ENCODE measurements at regions not wholly inside any gene's neighbourhood (a gene's known extent, or its start where the extent isn't known, plus 50 kb on each side); places are given as distances from the start of the nearest gene placed in this dataset.
A peak's percentile ranks its signal among the peaks of the same experiment; 100 is the strongest.
"Not testable (repeated sequence)": the region's sequence is repeated elsewhere in the genome, so short reads cannot be mapped to it uniquely, and the experiment has no call there.

DNA sequence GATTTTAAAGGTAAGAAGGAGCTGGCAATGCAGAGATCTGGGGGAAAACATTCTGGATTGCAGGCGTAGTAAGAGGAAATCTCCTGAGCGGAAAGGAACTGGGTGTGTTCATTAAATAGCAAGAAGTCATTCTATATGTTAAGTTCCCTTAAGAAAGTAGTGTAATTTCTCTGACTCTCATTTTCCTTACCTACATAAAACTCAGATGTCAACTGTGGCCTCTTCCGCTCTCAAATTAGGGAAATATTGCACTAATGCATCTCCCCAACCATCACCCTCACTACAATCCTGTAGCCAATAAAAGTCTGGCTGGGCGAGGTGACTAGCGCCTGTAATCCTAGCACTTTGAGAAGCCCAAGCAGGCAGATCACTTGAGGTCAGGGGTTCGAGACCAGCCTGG is 89.0 kb upstream of the CDC42EP3 start:
- Histone ChIP-seq H3K4me1 (ENCODE audit: control insufficient read depth, insufficient read depth, low read length) (peaks cover 15% of the 10 kb centered on the region), H3K9ac (ENCODE audit: extremely low read depth, low read length, poor library complexity, severe bottlenecking) (no peak overlapping the region), H3K36me3 (ENCODE audit: control insufficient read depth, insufficient read depth, low read length) (no peaks in the 10 kb centered on the region), H3K27ac (ENCODE audit: low read depth, low read length) (no peak overlapping the region), H3K27me3 (ENCODE audit: control insufficient read depth, insufficient read depth, low read length, poor library complexity, severe bottlenecking) (no peaks in the 10 kb centered on the region), H3K9me3 (ENCODE audit: control insufficient read depth, low read length) (peaks cover 5% of the 10 kb centered on the region), H3K4me3 (ENCODE audit: low read length) (no peak overlapping the region)
- peaks cover 44% of the 10 kb centered on the region for H3K4me1 Mint-ChIP-seq
- WGBS, 2 experiments (ENCODE audit: insufficient coverage in 1 of 2, insufficient read length in 1 of 2): 93 to 100% methylated on average over 3 to 6 of the region's 6 CpGs
- H3K27me3 Mint-ChIP-seq (ENCODE audit: insufficient read depth): peaks cover 24% of the 10 kb centered on the region
- H3K36me3 Mint-ChIP-seq (ENCODE audit: low read depth): peaks cover 2% of the 10 kb centered on the region
- DNase-seq: no peak
- no peak for TF ChIP-seq CTCF (conservative IDR thresholded peaks at IDR 0.05)
- peaks cover 3% of the 10 kb centered on the region for H3K9me3 Mint-ChIP-seq
- H3K4me3 Mint-ChIP-seq: no peak overlapping the region
- H3K27ac Mint-ChIP-seq: no peak overlapping the region

DNA sequence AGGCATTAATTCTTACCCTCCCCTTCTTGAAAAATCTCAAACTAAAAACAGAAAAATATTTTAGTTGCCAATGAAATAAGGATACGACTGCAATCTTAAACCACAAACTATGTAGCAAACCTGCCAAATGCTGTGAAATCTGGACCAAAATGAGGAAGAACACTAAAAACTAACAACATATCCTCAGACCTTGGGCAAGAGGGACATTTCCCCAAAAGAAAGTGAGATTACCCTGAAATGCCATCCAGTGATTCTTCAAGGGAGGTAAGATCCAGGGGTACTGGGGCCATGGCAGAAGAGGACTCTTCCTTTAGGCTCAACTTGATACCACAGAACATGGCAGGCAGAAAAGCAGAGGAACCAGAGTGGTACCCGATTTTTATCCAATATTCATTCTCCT is 90.8 kb upstream of the CDC42EP3 start:
- H3K27ac ChIP-seq (ENCODE audit: low read depth, low read length); DNase-seq; H3K36me3 ChIP-seq (ENCODE audit: control insufficient read depth, insufficient read depth, low read length); H3K9ac ChIP-seq (ENCODE audit: extremely low read depth, low read length, poor library complexity, severe bottlenecking); H3K27ac Mint-ChIP-seq; H3K36me3 Mint-ChIP-seq (ENCODE audit: low read depth); H3K4me3 ChIP-seq (ENCODE audit: low read length); H3K9me3 ChIP-seq (ENCODE audit: control insufficient read depth, low read length); H3K9me3 Mint-ChIP-seq; H3K4me3 Mint-ChIP-seq; H3K27me3 ChIP-seq (ENCODE audit: control insufficient read depth, insufficient read depth, low read length, poor library complexity, severe bottlenecking): not testable (repeated sequence)
- peaks cover 17% of the 10 kb centered on the region for H3K4me1 ChIP-seq (ENCODE audit: control insufficient read depth, insufficient read depth, low read length)
- peaks cover 57% of the 10 kb centered on the region for H3K4me1 Mint-ChIP-seq
- peaks cover 16% of the 10 kb centered on the region for H3K27me3 Mint-ChIP-seq (ENCODE audit: insufficient read depth)
- WGBS, 2 experiments (ENCODE audit: insufficient coverage in 1 of 2, insufficient read length in 1 of 2): 97% methylated on average over 2 of the region's 2 CpGs; no CpG with 5 or more reads in 1 of the 2 experiments

- Histone ChIP-seq H3K27me3 (ENCODE audit: control insufficient read depth, insufficient read depth, low read length, poor library complexity, severe bottlenecking) (no peaks in the 10 kb centered on the region), H3K4me3 (ENCODE audit: low read length) (no peak overlapping the region), H3K27ac (ENCODE audit: low read depth, low read length) (no peak overlapping the region), H3K4me1 (ENCODE audit: control insufficient read depth, insufficient read depth, low read length) (peaks cover 9% of the 10 kb centered on the region), H3K9ac (ENCODE audit: extremely low read depth, low read length, poor library complexity, severe bottlenecking) (no peak overlapping the region), H3K9me3 (ENCODE audit: control insufficient read depth, low read length) (peaks cover 5% of the 10 kb centered on the region), H3K36me3 (ENCODE audit: control insufficient read depth, insufficient read depth, low read length) (no peaks in the 10 kb centered on the region)
- peaks cover 40% of the 10 kb centered on the region for H3K4me1 Mint-ChIP-seq
- H3K9me3 Mint-ChIP-seq: peaks cover 6% of the 10 kb centered on the region
- H3K4me3 Mint-ChIP-seq: no peak overlapping the region
- H3K27me3 Mint-ChIP-seq (ENCODE audit: insufficient read depth): peaks cover 15% of the 10 kb centered on the region
- WGBS, 2 experiments (ENCODE audit: insufficient coverage in 1 of 2, insufficient read length in 1 of 2): 86 to 95% methylated on average over 1 to 2 of the region's 2 CpGs
- no peak overlapping the region for H3K27ac Mint-ChIP-seq
- peaks cover 2% of the 10 kb centered on the region for H3K36me3 Mint-ChIP-seq (ENCODE audit: low read depth)
- TF ChIP-seq CTCF (conservative IDR thresholded peaks at IDR 0.05): no peak
- DNase-seq: no peak
Observed at GRCh38 chr2:37764739-37765138, 93.3 kb upstream of the CDC42EP3 start.

GRCh38 chr2:37766106-37766505 is 94.7 kb upstream of the CDC42EP3 start:
- H3K27me3 Mint-ChIP-seq (ENCODE audit: insufficient read depth): peaks cover 12% of the 10 kb centered on the region
- 0 to 21% methylated on average over 1 to 3 of the region's 3 CpGs for WGBS, 2 experiments (ENCODE audit: insufficient coverage in 1 of 2, insufficient read length in 1 of 2)
- H3K36me3 Mint-ChIP-seq (ENCODE audit: low read depth): peaks cover 5% of the 10 kb centered on the region
- H3K27ac Mint-ChIP-seq: peak overlapping the region; percentile 59
- peaks cover 9% of the 10 kb centered on the region for H3K9me3 Mint-ChIP-seq
- Histone ChIP-seq H3K4me1 (ENCODE audit: control insufficient read depth, insufficient read depth, low read length) (peaks cover 7% of the 10 kb centered on the region), H3K27ac (ENCODE audit: low read depth, low read length) (no peak overlapping the region), H3K36me3 (ENCODE audit: control insufficient read depth, insufficient read depth, low read length) (no peaks in the 10 kb centered on the region), H3K4me3 (ENCODE audit: low read length) (peak overlapping the region; percentile 21), H3K27me3 (ENCODE audit: control insufficient read depth, insufficient read depth, low read length, poor library complexity, severe bottlenecking) (no peaks in the 10 kb centered on the region), H3K9ac (ENCODE audit: extremely low read depth, low read length, poor library complexity, severe bottlenecking) (no peak overlapping the region), H3K9me3 (ENCODE audit: control insufficient read depth, low read length) (peaks cover 12% of the 10 kb centered on the region)
- peaks cover 38% of the 10 kb centered on the region for H3K4me1 Mint-ChIP-seq
- no peak for DNase-seq
- no peak for TF ChIP-seq CTCF (conservative IDR thresholded peaks at IDR 0.05)
- H3K4me3 Mint-ChIP-seq: no peak overlapping the region

Data from endodermal cell (in vitro differentiated cells).